ENCODE measurements at regions not wholly inside any gene's neighbourhood (a gene's known extent, or its start where the extent isn't known, plus 50 kb on each side); places are given as distances from the start of the nearest gene placed in this dataset.

GRCh38 chr1:157247005-157247763, 109.0 kb upstream of the ETV3 start:
- no peak overlapping the region for H3K4me3 ChIP-seq (ENCODE audit: low read depth, low read length)
- no peak for DNase-seq (ENCODE audit: low read depth)
- TF ChIP-seq CTCF (conservative IDR thresholded peaks at IDR 0.05; ENCODE audit: low read depth, low read length), result no peak

- no peak for TF ChIP-seq CTCF (conservative IDR thresholded peaks at IDR 0.05; ENCODE audit: low read depth, low read length)
- no peak for DNase-seq (ENCODE audit: low read depth)
- no peak overlapping the region for H3K4me3 ChIP-seq (ENCODE audit: low read depth, low read length)
Measured at GRCh38 chr1:157245823-157246222, 107.6 kb upstream of the ETV3 start.

GRCh38 chr1:157241185-157241538, 103.0 kb upstream of the ETV3 start:
- H3K4me3 ChIP-seq (ENCODE audit: low read depth, low read length), result no peak overlapping the region
- no peak for DNase-seq (ENCODE audit: low read depth)
- no peak for TF ChIP-seq CTCF (conservative IDR thresholded peaks at IDR 0.05; ENCODE audit: low read depth, low read length)

- no peak overlapping the region for H3K4me3 ChIP-seq (ENCODE audit: low read depth, low read length)
- no peak for TF ChIP-seq CTCF (conservative IDR thresholded peaks at IDR 0.05; ENCODE audit: low read depth, low read length)
- DNase-seq (ENCODE audit: low read depth), result peak; percentile 44
Measured at GRCh38 chr1:157240495-157241184, 102.4 kb upstream of the ETV3 start.

- H3K4me3 ChIP-seq (ENCODE audit: low read depth, low read length), result no peak overlapping the region
- no peak for DNase-seq (ENCODE audit: low read depth)
- no peak for TF ChIP-seq CTCF (conservative IDR thresholded peaks at IDR 0.05; ENCODE audit: low read depth, low read length)
Measured at GRCh38 chr1:157239936-157240335, 101.7 kb upstream of the ETV3 start.

GRCh38 chr1:157238585-157238984, 100.4 kb upstream of the ETV3 start:
- no peak overlapping the region for H3K4me3 ChIP-seq (ENCODE audit: low read depth, low read length)
- no peak for TF ChIP-seq CTCF (conservative IDR thresholded peaks at IDR 0.05; ENCODE audit: low read depth, low read length)

GRCh38 chr1:157237981-157238380, 99.8 kb upstream of the ETV3 start:
- no peak overlapping the region for H3K4me3 ChIP-seq (ENCODE audit: low read depth, low read length)
- TF ChIP-seq CTCF (conservative IDR thresholded peaks at IDR 0.05; ENCODE audit: low read depth, low read length), result no peak
- DNase-seq (ENCODE audit: low read depth), result no peak

More at GRCh38 chr1:157238585-157238984, 100.4 kb upstream of the ETV3 start:
- no peak for DNase-seq (ENCODE audit: low read depth)
